Left ventricle myocardium inferior (tissue), 1 donor: ENCODE measurements at regions not wholly inside any gene's neighbourhood (a gene's known extent, or its start where the extent isn't known, plus 50 kb on each side); places are given as distances from the start of the nearest gene placed in this dataset.

Experiments used
- DNase-seq: peaks from one replicate; pipeline ENCODE4 v3.0.0-alpha.2; 2020
- H3K27ac ChIP-seq: fragments of 200-600 bp; replicated peaks from 2 replicates; pipeline ENCODE4 v1.8.0; 2021
- H3K27me3 ChIP-seq: fragments of 200-600 bp; 2 replicates; pipeline ENCODE4 v1.8.0; 2021; ENCODE audit warnings: low read depth
- H3K36me3 ChIP-seq: fragments of 200-600 bp; 2 replicates; pipeline ENCODE4 v1.8.0; 2021
- H3K4me1 ChIP-seq: fragments of 200-600 bp; 2 replicates; pipeline ENCODE4 v1.8.0; 2021
- H3K4me3 ChIP-seq: fragments of 200-600 bp; 2 replicates; pipeline ENCODE4 v1.8.0; 2021; ENCODE audit warnings: mild to moderate bottlenecking, moderate library complexity
- H3K9me3 ChIP-seq: fragments of 200-600 bp; replicated peaks from 2 replicates; pipeline ENCODE4 v1.8.0; 2021
- CTCF ChIP-seq: fragments of 200-600 bp; IDR thresholded peaks from 2 replicates; pipeline ENCODE4 v1.8.0; 2021; ENCODE audit warnings: antibody characterized with exemption, mild to moderate bottlenecking, borderline replicate concordance
- intact Hi-C: fragments of 100-400 bp; cut with micrococcal nuclease; formaldehyde crosslinking; loops from one replicate; pipeline ENCODE4 v1.11.0; 2022
- donor health status: DM: no; HTN: yes; CAD: no; lungs with severe emphysema.

GRCh38 chr2:108067820-108068405, 81.6 kb downstream of the SLC5A7 start:
- Histone ChIP-seq H3K36me3 (no peaks in the 10 kb centered on the region), H3K27ac (no peak overlapping the region), H3K9me3 (no peaks in the 10 kb centered on the region), H3K27me3 (peaks cover 22% of the 10 kb centered on the region), H3K4me3 (no peak overlapping the region), H3K4me1 (no peaks in the 10 kb centered on the region)
- DNase-seq = no peak
- intact Hi-C loops = no loop called here
- no peak for TF ChIP-seq CTCF

- no peaks in the 10 kb centered on the region for H3K4me1 ChIP-seq
- no peak overlapping the region for H3K4me3 ChIP-seq
- no peak for TF ChIP-seq CTCF
- H3K27me3 ChIP-seq = peaks cover 32% of the 10 kb centered on the region
- no peaks in the 10 kb centered on the region for H3K9me3 ChIP-seq
- intact Hi-C loops = no loop called here
- H3K36me3 ChIP-seq = no peaks in the 10 kb centered on the region
- no peak for DNase-seq
- no peak overlapping the region for H3K27ac ChIP-seq
Measured at GRCh38 chr2:108069515-108070310, 83.4 kb downstream of the SLC5A7 start.

- intact Hi-C loops = no loop called here
- peaks cover 32% of the 10 kb centered on the region for H3K27me3 ChIP-seq
- no peak overlapping the region for H3K27ac ChIP-seq
- no peak overlapping the region for H3K4me3 ChIP-seq
- no peaks in the 10 kb centered on the region for H3K4me1 ChIP-seq
- no peak for TF ChIP-seq CTCF
- DNase-seq = no peak
- H3K36me3 ChIP-seq = no peaks in the 10 kb centered on the region
- H3K9me3 ChIP-seq = no peaks in the 10 kb centered on the region
Measured at GRCh38 chr2:108073415-108074072, 87.2 kb downstream of the SLC5A7 start.

- Histone ChIP-seq H3K27me3 (peaks cover 32% of the 10 kb centered on the region), H3K9me3 (no peaks in the 10 kb centered on the region), H3K27ac (no peak overlapping the region), H3K36me3 (no peaks in the 10 kb centered on the region), H3K4me3 (no peak overlapping the region), H3K4me1 (no peaks in the 10 kb centered on the region)
- no peak for DNase-seq
- TF ChIP-seq CTCF = no peak
- intact Hi-C loops = no loop called here
Measured at GRCh38 chr2:108074150-108074549, 87.8 kb downstream of the SLC5A7 start.

- Histone ChIP-seq H3K27me3 (peaks cover 27% of the 10 kb centered on the region), H3K4me1 (no peaks in the 10 kb centered on the region), H3K4me3 (no peak overlapping the region), H3K36me3 (no peaks in the 10 kb centered on the region), H3K27ac (no peak overlapping the region), H3K9me3 (no peaks in the 10 kb centered on the region)
- intact Hi-C loops = no loop called here
- DNase-seq = no peak
- no peak for TF ChIP-seq CTCF
Measured at GRCh38 chr2:108074946-108075345, 88.6 kb downstream of the SLC5A7 start.
